HG02759 (cell line): ENCODE measurements at regions not wholly inside any gene's neighbourhood (a gene's known extent, or its start where the extent isn't known, plus 50 kb on each side); places are given as distances from the start of the nearest gene placed in this dataset.
"Not testable (repeated sequence)": the region's sequence is repeated elsewhere in the genome, so short reads cannot be mapped to it uniquely, and the experiment has no call there.

Experiments
- ATAC-seq: cut with Tn5 transposase; IDR thresholded peaks from one replicate; pipeline ENCODE4 v1.9.1; 2021; ENCODE audit warnings: mild to moderate bottlenecking, moderate library complexity; ENCODE audit not compliant: unreplicated experiment

GRCh38 chr2:48209214-48209885 lies 105.1 kb upstream of the FOXN2 start:
- no peak for ATAC-seq

GRCh38 chr2:48210189-48210588 lies 104.3 kb upstream of the FOXN2 start:
- no peak for ATAC-seq

- ATAC-seq, result no peak
These were observed 100.8 kb upstream of the FOXN2 start for GRCh38 chr2:48213646-48214045.

DNA sequence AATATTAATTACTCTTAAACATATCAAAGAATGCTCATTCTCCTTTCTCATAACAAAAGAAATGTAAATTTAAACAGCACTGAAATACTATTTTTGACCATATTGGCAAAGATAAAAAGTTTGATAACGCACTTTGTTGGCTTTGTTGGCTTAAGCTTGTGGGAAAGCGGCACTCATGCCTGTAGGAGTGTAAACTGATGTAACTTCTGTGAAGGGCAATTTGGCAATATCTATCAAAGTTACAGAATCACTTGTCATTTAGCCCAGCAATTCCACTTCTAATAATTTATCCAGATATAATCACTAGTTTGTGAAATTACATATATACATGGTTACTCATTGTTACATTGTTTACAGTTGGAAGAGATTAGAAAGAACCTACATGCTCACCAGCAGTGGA lies 96.3 kb upstream of the FOXN2 start:
- no peak for ATAC-seq

- ATAC-seq, result no peak
These were observed 95.3 kb upstream of the FOXN2 start for GRCh38 chr2:48219234-48219554.

- no peak for ATAC-seq
These were observed 94.7 kb upstream of the FOXN2 start for GRCh38 chr2:48219555-48220436.

DNA sequence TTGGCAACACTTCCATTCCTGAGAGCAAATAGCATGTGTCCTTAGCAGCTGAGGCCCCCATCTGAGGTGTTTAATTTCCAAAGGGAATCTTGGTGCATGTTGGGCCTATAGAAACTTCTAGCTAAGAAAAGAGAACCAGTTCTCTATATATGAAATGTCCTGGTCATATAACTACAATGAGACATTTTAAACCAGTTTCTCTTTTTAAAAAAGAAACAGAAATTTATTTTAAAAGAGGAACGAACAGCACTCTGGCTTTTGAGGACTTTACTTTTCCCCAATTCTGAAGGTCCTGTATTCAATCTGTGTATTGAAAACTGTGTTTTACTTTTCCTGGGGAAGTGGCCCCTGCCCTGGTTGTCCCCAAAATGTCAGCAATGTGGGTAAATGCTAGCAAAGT lies 94.0 kb upstream of the FOXN2 start:
- no peak for ATAC-seq

DNA sequence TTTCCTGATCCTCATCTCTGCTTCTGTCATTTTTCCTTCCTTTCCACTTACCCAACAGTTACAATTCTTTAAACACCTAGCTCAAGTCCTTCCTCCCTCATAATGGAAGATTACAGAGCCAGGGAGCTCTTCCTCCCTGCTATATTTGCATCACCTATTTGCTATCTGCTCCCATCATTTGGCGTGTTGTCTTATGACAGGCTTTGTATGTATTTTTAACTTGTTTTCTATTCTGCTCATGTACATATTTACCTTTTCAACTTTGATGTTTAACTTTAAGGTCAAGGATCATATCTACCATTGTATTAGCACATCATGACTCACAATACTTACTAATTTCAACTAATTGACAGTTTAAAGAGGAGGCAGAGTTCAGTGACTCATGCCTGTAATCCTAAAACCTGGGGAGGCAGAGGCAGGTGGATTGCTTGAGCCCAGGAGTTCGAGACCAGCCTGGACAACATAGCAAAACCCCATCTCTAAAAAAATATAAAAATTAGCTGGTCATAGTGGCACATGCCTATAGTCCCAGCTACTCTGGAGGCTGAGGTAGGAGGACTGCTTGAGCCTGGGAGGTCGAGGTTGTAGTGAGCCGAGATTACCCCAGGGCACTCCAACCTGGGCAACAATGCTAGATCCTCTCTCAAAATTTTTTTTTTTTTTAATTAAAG lies 92.5 kb upstream of the FOXN2 start:
- no peak for ATAC-seq

DNA sequence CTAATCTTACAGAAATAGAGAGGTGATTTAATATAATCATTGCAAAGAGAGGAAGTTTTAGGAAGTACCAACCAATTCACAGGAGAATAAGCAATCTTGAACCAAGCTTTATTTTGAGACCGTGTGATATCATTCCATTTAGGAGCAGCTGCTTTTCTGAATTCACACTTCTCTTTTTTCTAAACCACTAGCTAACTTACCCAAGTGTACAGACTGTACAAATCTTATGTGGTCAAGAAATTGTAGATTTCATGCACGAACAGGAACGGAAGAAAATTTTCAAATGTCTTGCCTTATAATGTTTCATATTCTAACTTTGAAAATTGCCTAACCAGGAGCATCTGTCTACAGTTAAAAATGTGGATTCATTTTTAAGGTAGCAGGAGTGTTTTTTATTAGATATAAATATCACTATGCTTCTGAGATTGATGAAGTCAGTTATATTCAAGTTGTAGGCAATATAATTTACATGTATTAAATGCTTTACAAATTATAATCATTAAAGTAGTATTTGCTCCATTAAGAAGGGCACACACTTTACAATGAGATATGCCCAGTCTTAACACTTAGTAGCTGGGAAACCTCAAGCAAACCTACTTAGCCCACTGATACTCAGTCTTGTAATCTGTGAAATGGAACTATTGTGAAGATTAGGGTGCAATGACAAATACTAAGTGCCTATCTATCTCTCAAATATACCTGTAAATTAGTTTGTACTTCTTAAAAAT lies 86.7 kb upstream of the FOXN2 start:
- ATAC-seq, result peak; percentile 86

DNA sequence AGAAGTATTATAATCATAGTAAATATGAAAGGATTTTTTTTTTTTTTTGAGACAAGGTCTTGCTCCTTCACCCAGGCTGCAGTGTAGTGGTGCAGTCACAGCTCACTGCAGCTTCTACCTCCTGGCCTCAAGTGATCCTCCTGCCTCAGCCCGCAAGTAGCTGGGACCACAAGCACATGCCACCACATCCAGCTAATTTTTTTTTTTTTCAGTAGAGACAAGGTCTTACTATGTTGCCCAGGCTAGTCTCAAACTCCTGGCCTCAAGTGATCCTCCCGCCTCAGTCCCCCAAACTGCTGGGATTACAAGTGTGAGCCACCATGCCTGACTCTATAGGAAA lies 86.2 kb upstream of the FOXN2 start:
- ATAC-seq, result peak; percentile 38

DNA sequence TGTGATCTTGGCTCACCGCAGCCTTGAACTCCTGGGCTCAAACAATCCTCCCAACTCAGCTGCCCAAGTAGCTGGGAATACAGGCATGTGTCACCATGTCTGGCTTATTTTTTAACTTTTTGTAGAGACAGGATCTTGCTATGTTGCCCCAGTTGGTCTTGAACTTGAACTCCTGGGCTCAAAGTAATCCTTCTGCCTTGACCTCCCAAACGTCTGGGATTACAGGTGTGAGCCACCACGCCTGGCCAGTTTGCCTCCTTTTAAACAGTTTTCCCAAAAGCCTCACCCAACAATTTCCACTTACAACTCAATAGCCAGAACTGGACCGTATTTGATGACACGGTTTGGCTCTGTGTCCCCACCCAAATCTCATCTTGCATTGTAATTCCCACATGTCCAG lies 85.4 kb upstream of the FOXN2 start:
- ATAC-seq, result no peak

- ATAC-seq, result no peak
These were observed 83.6 kb upstream of the FOXN2 start for GRCh38 chr2:48230834-48231233.

GRCh38 chr2:48232351-48232750 lies 82.1 kb upstream of the FOXN2 start:
- ATAC-seq, result no peak

DNA sequence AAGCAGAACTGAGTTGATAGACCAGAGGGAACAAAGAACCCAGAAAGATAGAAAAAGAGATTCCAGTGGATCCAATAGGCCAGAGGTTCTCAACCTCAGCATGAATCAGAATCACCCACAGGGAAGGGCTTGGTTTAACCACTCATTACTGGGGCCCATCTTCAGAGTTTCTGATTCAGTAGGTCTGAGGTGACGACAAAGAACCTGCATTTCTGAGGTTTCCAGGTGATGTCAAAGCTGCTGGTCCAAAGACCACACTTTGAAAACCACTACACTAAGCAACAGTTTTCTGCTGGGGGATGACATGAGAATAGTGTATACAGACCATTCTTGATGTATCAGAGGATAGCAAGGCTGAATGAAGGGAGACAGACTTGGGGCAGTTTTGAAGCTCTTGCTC lies 81.5 kb upstream of the FOXN2 start:
- ATAC-seq, result no peak

- not testable (repeated sequence) for ATAC-seq
These were observed 80.7 kb upstream of the FOXN2 start for GRCh38 chr2:48233824-48234223.

DNA sequence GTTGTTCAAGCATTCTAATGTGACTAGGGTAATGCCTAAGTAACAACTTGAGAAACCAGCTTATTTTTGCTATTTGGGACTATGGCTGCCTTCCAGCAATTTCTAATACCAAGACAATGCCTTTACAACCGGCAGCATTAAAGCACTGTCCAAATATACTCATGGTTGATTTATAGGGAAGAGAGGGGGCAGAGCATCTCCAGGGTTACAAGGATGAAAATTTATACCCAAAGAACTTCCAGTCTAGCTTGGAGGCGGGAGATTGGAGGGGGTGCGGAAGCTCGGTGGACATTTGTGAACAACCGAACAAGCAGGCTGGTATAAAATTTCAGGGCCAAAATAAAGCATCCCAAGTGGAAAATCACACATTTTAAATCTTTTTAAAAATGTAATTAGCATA lies 79.4 kb upstream of the FOXN2 start:
- no peak for ATAC-seq

DNA sequence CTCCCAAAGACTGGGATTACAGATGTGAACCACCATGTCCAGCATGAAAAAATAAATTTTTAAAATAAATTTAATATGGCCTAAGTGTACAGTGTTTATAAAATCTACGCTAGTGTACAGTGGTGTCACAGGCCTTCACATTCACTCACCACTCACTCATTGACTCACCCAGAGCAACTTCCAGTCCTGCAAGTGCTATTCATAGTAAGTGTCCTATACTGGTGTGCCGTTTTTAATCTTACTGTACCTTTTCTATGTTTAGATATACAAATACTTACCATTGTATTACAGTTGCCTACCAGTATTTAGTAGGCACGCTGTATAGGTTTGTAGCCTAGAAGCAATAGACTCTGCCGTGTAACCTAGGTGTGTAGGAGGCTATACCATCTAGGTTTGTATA lies 76.1 kb upstream of the FOXN2 start:
- ATAC-seq, result no peak

GRCh38 chr2:48240912-48241311 lies 73.6 kb upstream of the FOXN2 start:
- no peak for ATAC-seq

GRCh38 chr2:48247206-48247605 lies 67.3 kb upstream of the FOXN2 start:
- no peak for ATAC-seq

DNA sequence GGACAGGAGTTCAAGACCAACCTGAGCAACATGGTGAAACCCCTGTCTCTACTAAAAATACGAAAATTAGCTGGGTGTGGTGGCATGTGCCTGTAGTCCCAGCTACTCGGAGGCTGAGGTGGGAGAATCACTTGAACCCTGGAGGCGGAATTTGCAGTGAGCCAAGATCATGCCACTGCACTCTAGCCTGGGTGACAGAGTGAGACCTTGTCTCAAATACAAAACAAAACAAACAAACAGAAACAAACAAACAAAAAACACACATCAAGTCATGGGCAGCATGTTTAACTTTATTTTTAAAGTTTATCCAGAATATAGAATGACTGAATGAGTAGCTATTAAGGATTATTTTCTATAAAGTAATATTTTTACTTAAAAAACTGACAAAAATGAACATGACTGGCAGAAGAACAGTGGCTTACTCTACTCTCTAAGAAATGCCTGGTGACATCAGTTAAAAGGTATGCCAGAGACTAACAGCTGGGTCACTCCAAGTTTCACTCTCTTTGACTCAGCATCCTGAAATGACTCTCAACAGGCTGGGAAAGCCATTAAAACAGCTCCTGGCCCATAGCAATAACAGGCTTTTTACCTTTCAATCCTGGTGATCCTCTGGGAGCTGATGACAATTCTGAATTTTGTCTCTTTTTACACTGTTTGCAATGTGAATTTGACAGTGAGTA lies 66.1 kb upstream of the FOXN2 start:
- ATAC-seq, result peak; percentile 90

- ATAC-seq, result no peak
These were observed 65.5 kb upstream of the FOXN2 start for GRCh38 chr2:48249025-48249424.
